A549 (cell line): ENCODE measurements at regions not wholly inside any gene's neighbourhood (a gene's known extent, or its start where the extent isn't known, plus 50 kb on each side); places are given as distances from the start of the nearest gene placed in this dataset.

ENCODE experiments used
- ATAC-seq, 2 experiments: fragments of 200-7000 bp in 1 of 2; fragments of >200 bp in 1 of 2; cut with Nextera tagmentation in 1 of 2; cut with Tn5 transposase in 1 of 2; 3 replicates each; pipeline versions ENCODE4 v1.8.0 to v1.9.1; 2018 to 2020; ENCODE audit warnings: mild to moderate bottlenecking in 1 of 2, moderate library complexity in 1 of 2
- CTCF ChIA-PET: fragments of 300-600 bp; sonication (Branson Sonifier 250); formaldehyde crosslinking; extraction: SDS; loops from one replicate; lab custom pipeline; 2021; ENCODE audit warnings: antibody characterized with exemption, inconsistent platforms; lab: Yijun Ruan, JAX
- POLR2A ChIA-PET: fragments of 350-600 bp; formaldehyde crosslinking; extraction: SDS; loops from one replicate; lab custom pipeline; 2021; ENCODE audit warnings: antibody characterized with exemption, inconsistent platforms; lab: Yijun Ruan, JAX
- DNase-seq, 2 experiments: peaks; one replicate each; pipeline versions ENCODE4 v3.0.0 to v3.0.0-alpha.2; 2011 to 2016; ENCODE audit warnings: low read depth in 1 of 2, low spot score in 1 of 2
- FAIRE-seq: peaks from 2 replicates; lab custom pipeline; 2011; peaks lifted over from hg19 to GRCh38; lab: Jason Lieb, UNC
- H3K27ac ChIP-seq, 2 experiments: fragments of >200 bp; sonication (Bioruptor Twin); formaldehyde crosslinking; 3 replicates each; pipeline ENCODE4 v1.5.1; 2016 to 2017
- H3K4me1 ChIP-seq: fragments of >200 bp; sonication (Bioruptor Twin); formaldehyde crosslinking; 3 replicates; pipeline ENCODE4 v1.6.1; 2016
- H3K4me2 ChIP-seq: fragments of >200 bp; sonication (Bioruptor Twin); formaldehyde crosslinking; 3 replicates; pipeline ENCODE4 v1.6.1; 2016
- H3K4me3 ChIP-seq: fragments of >200 bp; sonication (Bioruptor Twin); formaldehyde crosslinking; 3 replicates; pipeline ENCODE4 v1.5.1; 2016
- H3K9me3 ChIP-seq: fragments of >200 bp; sonication (Bioruptor Twin); formaldehyde crosslinking; 3 replicates; pipeline ENCODE4 v1.6.1; 2016
- CBX2 ChIP-seq: fragments of 200-600 bp; sonication (generic); IDR thresholded peaks from 2 replicates; pipeline ENCODE4 v1.6.1; 2016; ENCODE audit warnings: low read depth, mild to moderate bottlenecking, borderline replicate concordance
- CBX8 ChIP-seq: fragments of 200-600 bp; sonication (generic); IDR thresholded peaks from 2 replicates; pipeline ENCODE4 v1.6.1; 2016
- CHD2 ChIP-seq: fragments of 150-350 bp; IDR thresholded peaks from 2 replicates; pipeline ENCODE4 v1.6.1; 2014; ENCODE audit warnings: low read length; ENCODE audit not compliant: partially characterized antibody
- EHF ChIP-seq: fragments of 250-450 bp; sonication (Bioruptor Pico); IDR thresholded peaks from 2 replicates; pipeline ENCODE4 v1.5.0; 2020; ENCODE audit warnings: mild to moderate bottlenecking
- FOSL2 ChIP-seq, 2 experiments: fragments of 450-650 bp in 1 of 2; fragments of >200 bp in 1 of 2; sonication (Bioruptor Twin) in 1 of 2; formaldehyde crosslinking; IDR thresholded peaks; 2 replicates each; pipeline versions ENCODE4 v1.5.0 to v1.6.1; 2016 to 2020; ENCODE audit warnings: mild to moderate bottlenecking in 1 of 2, moderate library complexity in 1 of 2
- FOXS1 ChIP-seq: fragments of 250-450 bp; sonication (Bioruptor Pico); IDR thresholded peaks from 2 replicates; pipeline ENCODE4 v1.5.0; 2020; ENCODE audit warnings: mild to moderate bottlenecking, moderate library complexity
- GATA3 ChIP-seq: IDR thresholded peaks from 2 replicates; pipeline ENCODE4 v1.6.1; 2012; ENCODE audit warnings: borderline replicate concordance
- HDAC2 ChIP-seq: fragments of 200-600 bp; sonication (generic); IDR thresholded peaks from 2 replicates; pipeline ENCODE4 v1.6.1; 2016
- HOXB13 ChIP-seq: fragments of 250-450 bp; sonication (Bioruptor Pico); IDR thresholded peaks from 2 replicates; pipeline ENCODE4 v1.5.0; 2020; ENCODE audit warnings: low read depth, mild to moderate bottlenecking, moderate library complexity
- HOXB5 ChIP-seq: fragments of 250-450 bp; sonication (Bioruptor Pico); IDR thresholded peaks from 2 replicates; pipeline ENCODE4 v1.5.0; 2020; ENCODE audit warnings: mild to moderate bottlenecking, moderate library complexity
- KDM1A ChIP-seq: fragments of 200-600 bp; sonication (generic); IDR thresholded peaks from 2 replicates; pipeline ENCODE4 v1.6.1; 2016; ENCODE audit warnings: low read depth, mild to moderate bottlenecking
- MAZ ChIP-seq: fragments of 150-350 bp; IDR thresholded peaks from 2 replicates; pipeline ENCODE4 v1.6.1; 2014; ENCODE audit warnings: antibody characterized with exemption, low read depth, low read length, borderline replicate concordance
- NFE2L2 ChIP-seq: fragments of 150-350 bp; conservative IDR thresholded peaks from 2 replicates; pipeline ENCODE4 v1.6.1; 2014; ENCODE audit warnings: low read length
- POLR2A ChIP-seq: IDR thresholded peaks from 2 replicates; pipeline ENCODE4 v1.6.1; 2012; ENCODE audit warnings: mild to moderate bottlenecking, low read length
- POLR2AphosphoS2 ChIP-seq: conservative IDR thresholded peaks from 2 replicates; pipeline ENCODE4 v1.6.1; 2012; ENCODE audit warnings: low read length, improper control_type of control experiment, inconsistent platforms
- RARB ChIP-seq: fragments of 250-450 bp; sonication (Bioruptor Pico); IDR thresholded peaks from 2 replicates; pipeline ENCODE4 v1.8.0; 2021; ENCODE audit warnings: mild to moderate bottlenecking, moderate library complexity
- RCOR1 ChIP-seq: fragments of 150-350 bp; IDR thresholded peaks from 2 replicates; pipeline ENCODE4 v1.6.1; 2014; ENCODE audit warnings: antibody characterized with exemption, low read length, low read depth
- RFX5 ChIP-seq: fragments of 450-650 bp; IDR thresholded peaks from 2 replicates; pipeline ENCODE4 v1.7.1; 2014; ENCODE audit warnings: antibody characterized with exemption, mild to moderate bottlenecking, moderate library complexity
- SMC3 ChIP-seq: fragments of >200 bp; sonication (Bioruptor Twin); formaldehyde crosslinking; IDR thresholded peaks from 3 replicates; pipeline ENCODE4 v1.6.1; 2018; ENCODE audit warnings: inconsistent platforms
- TFCP2L1 ChIP-seq: fragments of 250-450 bp; sonication (Bioruptor Pico); IDR thresholded peaks from 2 replicates; pipeline ENCODE4 v1.5.0; 2021; ENCODE audit warnings: mild to moderate bottlenecking
- ZC3H11A ChIP-seq: fragments of 450-650 bp; IDR thresholded peaks from 2 replicates; pipeline ENCODE4 v1.6.1; 2014; ENCODE audit warnings: antibody characterized with exemption, mild to moderate bottlenecking
- ZFP36 ChIP-seq: fragments of 450-650 bp; IDR thresholded peaks from 2 replicates; pipeline ENCODE4 v1.6.1; 2014; ENCODE audit warnings: borderline replicate concordance; ENCODE audit not compliant: partially characterized antibody
- WGBS: methylation state at CpG from one replicate; pipeline ENCODE4 v1.1.6; 2017; ENCODE audit errors: missing lambda C conversion rate; 5-methylcytosine and 5-hydroxymethylcytosine counted together
- TF ChIP-seq, protein P1 (sequence below): fragments of 200-600 bp; sonication (generic); IDR thresholded peaks from 2 replicates; pipeline ENCODE4 v1.6.1; 2016; ENCODE audit warnings: antibody characterized with exemption, mild to moderate bottlenecking, moderate library complexity
- TF ChIP-seq, protein P2 (sequence below): fragments of >200 bp; sonication (Bioruptor Twin); formaldehyde crosslinking; IDR thresholded peaks from 2 replicates; pipeline ENCODE4 v1.6.1; 2016
- TF ChIP-seq, protein P3 (sequence below): IDR thresholded peaks from 2 replicates; pipeline ENCODE4 v1.6.1; 2012

DNA sequence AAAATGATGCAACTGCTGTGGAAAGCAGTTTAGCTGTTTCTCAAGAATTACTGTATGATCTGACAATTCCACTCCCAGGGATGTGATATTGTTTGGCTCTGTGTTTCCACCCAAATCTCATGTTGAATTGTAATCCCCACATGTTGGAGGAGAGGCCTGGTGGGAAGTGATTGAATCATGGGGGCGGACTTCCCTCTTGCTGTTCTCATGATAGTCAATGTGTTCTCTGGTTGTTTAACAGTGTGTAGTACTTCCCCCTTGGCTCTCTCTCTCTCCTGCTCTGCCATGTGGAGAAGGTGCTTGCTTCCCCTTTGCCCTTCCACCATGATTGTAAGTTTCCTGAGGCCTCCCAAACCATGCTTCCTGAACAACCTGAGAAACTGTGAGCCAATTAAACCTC, 93.4 kb upstream of the CPM start:
- POLR2A ChIA-PET, result no interaction called here
- no peak overlapping the region for H3K27ac ChIP-seq
- CTCF ChIA-PET, result no interaction called here
- no peak overlapping the region for H3K4me2 ChIP-seq
- H3K4me1 ChIP-seq, result peaks cover 26% of the 10 kb centered on the region
- TF ChIP-seq ZFP36 (no peak), POLR2A (no peak), CHD2 (no peak), GATA3 (no peak), EHF (no peak), RCOR1 (no peak)
- H3K4me3 ChIP-seq, result no peak overlapping the region
- no peaks in the 10 kb centered on the region for H3K9me3 ChIP-seq
- no peak for ATAC-seq
- FAIRE-seq, result no peak
- WGBS, result 100% methylated on average over 1 of the region's 1 CpG
- DNase-seq, result no peak

DNA sequence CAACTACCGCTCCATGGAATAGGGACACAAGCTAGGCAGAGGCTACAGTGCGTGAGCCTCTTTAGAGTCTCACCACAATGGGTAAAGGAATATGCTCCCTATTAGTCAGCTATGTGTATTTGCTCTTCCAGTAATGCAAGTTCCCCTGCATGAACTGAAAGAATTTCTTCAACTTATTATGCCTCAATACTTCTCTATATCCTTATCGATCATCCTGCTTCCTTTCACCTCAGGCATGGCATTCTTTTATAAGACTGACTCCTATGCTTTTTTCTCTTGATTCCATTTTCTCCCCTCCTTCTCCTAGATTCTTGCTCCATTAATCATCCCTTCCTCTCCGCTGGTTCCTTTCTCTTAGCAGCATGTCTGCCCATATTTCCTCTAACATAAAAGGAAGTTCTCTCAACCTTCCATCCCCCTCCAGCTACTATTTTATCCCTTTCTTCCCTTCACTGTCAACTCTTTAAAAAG, 94.5 kb upstream of the CPM start:
- WGBS, result 62% methylated on average over 4 of the region's 4 CpGs
- 0 out of 3 replicates have a peak overlapping the region, but pooled peaks have one; percentile 9 for H3K4me2 ChIP-seq
- FAIRE-seq, result no peak
- no peak overlapping the region for H3K4me3 ChIP-seq
- TF ChIP-seq POLR2AphosphoS2 (no peak), ZFP36 (no peak), NFE2L2 (no peak), RFX5 (no peak), HOXB13 (CRISPR knock-in tag) (no peak), SMC3 (no peak), GATA3 (no peak), HDAC2 (no peak), FOXS1 (no peak), TFCP2L1 (CRISPR knock-in tag) (no peak), CBX2 (no peak), HOXB5 (CRISPR knock-in tag) (no peak), KDM1A (no peak)
- TF ChIP-seq, protein P1, sequence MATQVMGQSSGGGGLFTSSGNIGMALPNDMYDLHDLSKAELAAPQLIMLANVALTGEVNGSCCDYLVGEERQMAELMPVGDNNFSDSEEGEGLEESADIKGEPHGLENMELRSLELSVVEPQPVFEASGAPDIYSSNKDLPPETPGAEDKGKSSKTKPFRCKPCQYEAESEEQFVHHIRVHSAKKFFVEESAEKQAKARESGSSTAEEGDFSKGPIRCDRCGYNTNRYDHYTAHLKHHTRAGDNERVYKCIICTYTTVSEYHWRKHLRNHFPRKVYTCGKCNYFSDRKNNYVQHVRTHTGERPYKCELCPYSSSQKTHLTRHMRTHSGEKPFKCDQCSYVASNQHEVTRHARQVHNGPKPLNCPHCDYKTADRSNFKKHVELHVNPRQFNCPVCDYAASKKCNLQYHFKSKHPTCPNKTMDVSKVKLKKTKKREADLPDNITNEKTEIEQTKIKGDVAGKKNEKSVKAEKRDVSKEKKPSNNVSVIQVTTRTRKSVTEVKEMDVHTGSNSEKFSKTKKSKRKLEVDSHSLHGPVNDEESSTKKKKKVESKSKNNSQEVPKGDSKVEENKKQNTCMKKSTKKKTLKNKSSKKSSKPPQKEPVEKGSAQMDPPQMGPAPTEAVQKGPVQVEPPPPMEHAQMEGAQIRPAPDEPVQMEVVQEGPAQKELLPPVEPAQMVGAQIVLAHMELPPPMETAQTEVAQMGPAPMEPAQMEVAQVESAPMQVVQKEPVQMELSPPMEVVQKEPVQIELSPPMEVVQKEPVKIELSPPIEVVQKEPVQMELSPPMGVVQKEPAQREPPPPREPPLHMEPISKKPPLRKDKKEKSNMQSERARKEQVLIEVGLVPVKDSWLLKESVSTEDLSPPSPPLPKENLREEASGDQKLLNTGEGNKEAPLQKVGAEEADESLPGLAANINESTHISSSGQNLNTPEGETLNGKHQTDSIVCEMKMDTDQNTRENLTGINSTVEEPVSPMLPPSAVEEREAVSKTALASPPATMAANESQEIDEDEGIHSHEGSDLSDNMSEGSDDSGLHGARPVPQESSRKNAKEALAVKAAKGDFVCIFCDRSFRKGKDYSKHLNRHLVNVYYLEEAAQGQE, result no peak
- TF ChIP-seq, protein P2, sequence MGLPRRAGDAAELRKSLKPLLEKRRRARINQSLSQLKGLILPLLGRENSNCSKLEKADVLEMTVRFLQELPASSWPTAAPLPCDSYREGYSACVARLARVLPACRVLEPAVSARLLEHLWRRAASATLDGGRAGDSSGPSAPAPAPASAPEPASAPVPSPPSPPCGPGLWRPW, result no peak
- no peak for DNase-seq
- ChIA-PET CTCF (no interaction called here), POLR2A (no interaction called here)
- H3K27ac ChIP-seq, result no peak overlapping the region
- ATAC-seq, result no peak; a peak in 1 of 6 replicates
- H3K9me3 ChIP-seq, result no peaks in the 10 kb centered on the region
- peaks cover 26% of the 10 kb centered on the region for H3K4me1 ChIP-seq

DNA sequence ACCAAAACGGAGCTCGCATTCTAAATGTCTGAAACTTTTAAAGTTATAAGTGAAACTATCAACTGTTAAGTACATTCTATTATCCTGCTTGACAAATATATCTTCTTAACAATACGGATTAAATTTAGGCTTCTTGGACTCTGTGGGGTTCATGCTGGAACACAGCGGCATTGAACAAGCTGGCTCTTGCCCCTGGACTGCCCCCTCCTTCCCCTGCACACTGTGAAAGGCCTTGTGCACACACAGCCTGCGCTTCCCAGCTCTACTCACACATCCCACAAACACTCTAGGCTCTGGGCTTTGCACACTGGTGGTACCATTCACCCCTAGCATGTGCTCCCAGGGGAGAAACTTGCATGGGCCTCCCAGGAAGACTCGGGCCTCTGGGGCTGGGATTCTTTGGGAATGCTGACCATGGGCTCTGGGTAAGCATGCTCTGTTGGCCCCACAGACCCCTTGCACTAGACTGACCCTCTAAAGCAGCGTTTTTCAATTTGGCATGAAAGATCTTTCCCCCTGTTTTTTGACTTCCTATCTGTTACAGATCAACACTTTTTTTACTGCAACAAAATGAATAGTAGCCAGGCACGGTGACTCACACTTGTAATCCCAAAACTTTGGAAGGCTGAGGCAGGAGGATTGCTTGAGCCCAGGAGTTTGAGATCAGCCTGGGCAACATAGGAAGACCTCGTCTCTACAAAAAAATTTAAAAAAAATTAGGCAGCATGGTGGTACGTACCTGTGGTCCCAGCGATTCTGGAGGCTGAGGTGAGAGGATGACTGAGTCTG, 96.2 kb upstream of the CPM start:
- WGBS, result 76% methylated on average over 11 of the region's 11 CpGs
- CTCF ChIA-PET, result interaction anchor here (1.2 to 5.5 kb wide), 2 partner anchors 8 to 40 kb away, joined by 4 to 14 read pairs; no protein-coding TSS in a partner anchor
- Histone ChIP-seq H3K4me2 (no peak overlapping the region), H3K9me3 (no peaks in the 10 kb centered on the region), H3K27ac (0 out of 6 replicates have a peak overlapping the region, but pooled peaks of 1 of the 2 experiments have one; percentile 6), H3K4me1 (peaks cover 20% of the 10 kb centered on the region), H3K4me3 (no peak overlapping the region)
- POLR2A ChIA-PET, result no interaction called here
- TF ChIP-seq RARB (no peak), MAZ (no peak), HOXB5 (CRISPR knock-in tag) (no peak), CBX8 (no peak), NFE2L2 (no peak), FOSL2 (IDR thresholded peaks at IDR 0.05) (no peak), FOSL2 (CRISPR knock-in tag; IDR thresholded peaks at IDR 0.05) (no peak), ZC3H11A (no peak)
- TF ChIP-seq, protein P3, sequence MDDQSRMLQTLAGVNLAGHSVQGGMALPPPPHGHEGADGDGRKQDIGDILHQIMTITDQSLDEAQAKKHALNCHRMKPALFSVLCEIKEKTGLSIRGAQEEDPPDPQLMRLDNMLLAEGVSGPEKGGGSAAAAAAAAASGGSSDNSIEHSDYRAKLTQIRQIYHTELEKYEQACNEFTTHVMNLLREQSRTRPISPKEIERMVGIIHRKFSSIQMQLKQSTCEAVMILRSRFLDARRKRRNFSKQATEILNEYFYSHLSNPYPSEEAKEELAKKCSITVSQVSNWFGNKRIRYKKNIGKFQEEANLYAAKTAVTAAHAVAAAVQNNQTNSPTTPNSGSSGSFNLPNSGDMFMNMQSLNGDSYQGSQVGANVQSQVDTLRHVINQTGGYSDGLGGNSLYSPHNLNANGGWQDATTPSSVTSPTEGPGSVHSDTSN, result no peak
- DNase-seq, result no peak
- FAIRE-seq, result no peak
- ATAC-seq, result no peak
